NCI-H2227 treated with DMSO at 0.1 percent for 48 hours (cell line): ENCODE measurements at regions not wholly inside any gene's neighbourhood (a gene's known extent, or its start where the extent isn't known, plus 50 kb on each side); places are given as distances from the start of the nearest gene placed in this dataset.
"Not testable (repeated sequence)": the region's sequence is repeated elsewhere in the genome, so short reads cannot be mapped to it uniquely, and the experiment has no call there.

Source experiments
- DNase-seq: peaks from one replicate; lab custom pipeline; 2025; lab: John Stamatoyannopoulos, UW

DNA sequence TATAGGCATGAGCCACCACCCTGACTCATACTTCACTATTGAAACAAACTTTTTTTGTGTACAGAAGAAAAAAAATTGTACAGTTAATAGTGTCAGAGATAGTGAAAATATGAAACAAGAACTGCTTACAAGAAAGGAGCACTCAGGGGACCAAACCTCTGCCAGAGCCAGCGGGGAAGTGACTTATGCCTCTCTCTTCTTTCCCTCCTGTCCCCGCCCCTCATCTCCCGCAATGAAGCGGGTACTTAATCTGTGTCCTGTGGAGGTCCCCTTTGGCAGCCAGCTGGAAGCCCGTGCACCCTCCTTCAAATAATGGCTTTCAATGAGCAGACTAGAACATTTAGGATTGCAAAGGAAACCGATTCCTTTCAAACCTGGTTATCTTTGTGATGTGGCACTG lies 51.5 kb downstream of the PPIAL4A start:
- not testable (repeated sequence) for DNase-seq

DNA sequence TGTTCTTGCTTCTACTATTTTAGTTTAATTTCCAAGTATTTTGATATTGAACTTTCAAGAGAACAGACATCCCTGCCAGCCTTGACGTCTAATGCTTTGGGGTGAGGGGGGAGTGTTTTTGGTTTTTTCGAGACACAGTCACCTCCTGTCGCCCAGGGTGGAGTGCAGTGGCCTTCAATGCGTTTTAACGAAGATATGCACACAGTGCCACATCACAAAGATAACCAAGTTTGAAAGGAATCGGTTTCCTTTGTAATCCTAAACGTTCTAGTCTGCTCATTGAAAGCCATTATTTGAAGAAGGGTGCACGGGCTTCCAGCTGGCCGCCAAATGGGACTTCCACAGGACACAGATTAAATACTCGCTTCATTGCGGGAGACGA lies 52.3 kb downstream of the PPIAL4A start:
- DNase-seq: not testable (repeated sequence)

DNA sequence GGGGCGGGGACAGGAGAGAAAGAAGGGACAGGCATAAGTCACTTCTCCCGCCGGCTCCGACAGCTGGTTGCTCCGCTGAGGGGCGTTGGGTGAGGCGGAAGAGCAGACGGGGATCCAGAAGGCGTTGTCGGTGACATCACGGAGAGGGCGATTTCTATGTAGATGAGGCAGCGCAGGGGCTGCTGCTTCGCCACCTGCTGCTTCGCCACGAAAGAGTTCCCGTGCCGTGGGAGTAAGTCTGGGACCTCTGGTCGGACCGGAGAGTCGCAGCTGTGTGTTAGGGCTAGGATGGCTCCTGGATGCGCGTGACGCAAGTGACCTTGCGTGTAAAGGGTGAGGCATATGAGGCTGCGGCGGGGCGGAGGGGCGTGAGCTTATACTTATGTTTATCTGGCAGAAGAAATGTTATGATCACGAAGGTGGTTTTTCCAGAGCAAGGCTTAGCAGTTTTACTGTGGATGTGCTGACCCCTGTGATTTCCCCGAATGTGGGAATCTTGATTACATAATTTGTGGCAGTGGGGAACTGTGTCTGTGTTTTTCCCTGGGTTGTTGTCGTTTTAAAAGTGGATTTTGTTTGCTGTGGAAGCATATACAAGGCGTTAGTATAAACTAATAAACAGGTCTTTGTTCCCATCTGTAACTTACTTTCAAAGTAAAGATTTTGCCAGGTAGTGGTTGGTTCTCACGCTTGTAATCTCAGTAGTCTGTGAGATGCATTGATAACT lies 52.8 kb downstream of the PPIAL4A start:
- peak; percentile 80 for DNase-seq

DNA sequence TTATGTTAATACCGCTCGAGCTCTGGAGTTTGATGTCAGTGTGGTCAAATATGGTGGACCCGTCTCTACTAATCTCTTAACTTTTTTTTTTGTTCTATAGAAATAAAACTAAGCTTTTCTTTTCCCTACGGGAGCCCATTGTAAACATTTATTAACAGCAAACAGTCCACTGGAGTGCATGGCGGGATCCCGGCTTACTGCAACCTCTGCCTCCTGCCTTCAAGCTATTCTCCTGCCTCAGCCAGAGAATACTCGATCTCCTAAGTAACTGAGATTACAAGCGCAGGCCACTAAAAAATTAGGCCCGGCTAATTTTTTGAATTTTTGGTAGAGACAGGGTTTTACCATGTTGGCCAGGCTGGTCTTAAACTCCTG lies 53.4 kb downstream of the PPIAL4A start:
- not testable (repeated sequence) for DNase-seq

DNA sequence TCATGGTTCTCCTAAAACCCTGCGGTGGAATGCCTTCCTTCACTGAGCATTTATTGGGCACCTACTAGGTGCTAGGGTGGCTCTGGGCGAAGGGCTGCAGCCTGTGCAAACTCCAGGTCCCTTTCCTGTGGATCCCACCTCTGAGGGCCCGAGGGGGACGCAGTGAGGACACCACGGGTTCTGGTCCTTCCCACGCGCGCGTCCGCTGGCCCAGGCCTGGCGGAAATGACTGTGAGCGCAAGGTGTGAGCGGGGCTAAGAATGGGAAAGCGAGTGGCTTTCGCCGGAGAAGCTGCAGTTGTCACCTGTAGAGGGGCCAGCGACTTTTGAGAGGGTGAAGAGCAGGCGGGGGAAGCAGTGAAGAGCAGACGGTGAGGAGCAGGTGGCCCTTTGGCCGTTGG lies 55.1 kb downstream of the PPIAL4A start:
- DNase-seq: not testable (repeated sequence)

DNA sequence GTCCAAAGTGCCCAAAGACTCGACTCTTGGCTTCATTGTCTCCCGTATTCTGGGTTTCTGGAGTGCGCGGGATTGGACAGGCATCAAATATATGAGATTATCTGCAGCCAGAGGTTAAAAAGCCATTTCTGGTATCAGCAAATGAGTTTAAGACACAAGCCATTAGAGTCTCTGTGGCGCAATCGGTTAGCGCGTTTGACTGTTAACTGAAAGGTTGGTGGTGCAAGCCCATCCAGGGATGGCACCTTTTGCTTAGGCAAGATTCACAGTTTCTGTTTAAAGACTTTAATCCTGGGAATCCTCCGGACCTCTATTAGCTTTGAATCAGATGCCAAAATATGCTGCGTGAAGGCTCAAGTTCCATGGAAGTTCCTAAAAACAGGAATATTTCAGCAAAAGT lies 55.6 kb downstream of the PPIAL4A start:
- not testable (repeated sequence) for DNase-seq

DNA sequence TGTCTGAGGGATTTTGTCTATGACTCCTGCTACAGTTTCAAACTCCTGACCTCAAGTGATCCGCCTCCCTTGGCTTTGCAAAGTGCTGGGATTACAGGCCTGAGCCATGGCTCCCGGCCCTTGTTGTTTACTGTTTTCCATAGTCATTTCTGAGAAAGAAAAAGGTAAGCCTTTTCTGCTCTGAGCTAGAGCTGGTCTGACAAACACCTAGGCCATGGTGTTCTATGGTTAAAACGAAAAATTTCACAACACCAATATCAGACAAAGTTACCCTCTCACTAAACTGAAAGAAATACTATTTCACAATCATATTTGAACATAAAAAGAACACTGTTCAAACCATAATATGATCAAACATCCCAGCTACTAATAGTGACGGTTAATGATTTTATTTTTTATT lies 57.5 kb downstream of the PPIAL4A start:
- DNase-seq: not testable (repeated sequence)

DNA sequence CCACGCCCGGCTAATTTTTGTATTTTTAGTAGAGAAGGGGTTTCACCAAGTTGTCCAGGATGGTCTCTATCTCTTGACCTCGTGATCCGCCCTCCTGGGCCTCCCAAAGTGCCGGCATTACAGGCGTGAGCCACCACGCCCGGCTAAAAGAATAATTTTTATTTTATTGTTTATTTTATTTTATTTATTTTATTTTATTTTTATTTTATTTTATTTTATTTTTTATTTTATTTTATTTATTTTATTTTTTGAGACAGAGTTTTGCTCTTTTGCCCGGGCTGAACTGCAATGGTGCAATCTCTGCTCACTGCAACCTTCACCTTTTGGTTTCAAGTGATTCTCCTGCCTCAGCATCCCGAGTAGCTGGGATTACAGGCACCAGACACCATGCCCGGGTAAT lies 60.2 kb downstream of the PPIAL4A start:
- DNase-seq: not testable (repeated sequence)

DNA sequence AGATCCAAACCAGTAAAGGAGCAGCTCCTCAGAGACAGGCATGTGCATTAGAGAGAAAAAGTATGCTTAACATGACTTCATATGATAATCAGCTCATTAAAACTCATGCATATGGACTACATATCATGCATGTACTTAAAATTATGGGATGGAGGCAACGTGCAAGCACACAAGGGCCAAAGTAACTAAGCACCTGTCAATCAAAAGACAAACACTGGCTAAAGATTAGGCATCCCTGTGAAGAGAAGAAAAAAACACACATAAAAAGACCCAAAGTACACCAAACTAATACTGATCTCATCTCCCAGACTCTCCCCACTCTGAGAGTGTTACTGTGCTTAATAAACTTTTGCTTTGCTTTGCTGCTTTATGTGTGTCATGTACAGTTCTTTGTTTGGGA lies 61.1 kb downstream of the PPIAL4A start:
- not testable (repeated sequence) for DNase-seq

DNA sequence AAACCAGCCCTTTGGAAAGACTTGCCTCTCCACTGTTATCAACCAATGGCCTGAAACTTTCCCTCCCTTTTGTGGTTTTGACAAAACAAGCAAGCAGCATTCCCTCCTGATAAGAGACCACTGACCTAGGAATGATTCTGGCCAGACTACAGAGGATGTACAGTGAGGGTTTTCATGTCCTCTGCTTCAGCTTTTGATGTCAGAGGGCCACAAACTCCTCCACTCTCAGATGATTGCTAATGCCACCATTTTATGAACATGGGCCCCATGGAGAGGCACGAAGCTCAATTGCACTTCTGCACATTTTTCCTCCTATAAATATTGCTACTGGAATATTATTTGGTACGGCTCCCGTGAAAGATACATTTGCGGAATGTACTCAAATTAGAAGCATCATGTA lies 61.5 kb downstream of the PPIAL4A start:
- DNase-seq: not testable (repeated sequence)

DNA sequence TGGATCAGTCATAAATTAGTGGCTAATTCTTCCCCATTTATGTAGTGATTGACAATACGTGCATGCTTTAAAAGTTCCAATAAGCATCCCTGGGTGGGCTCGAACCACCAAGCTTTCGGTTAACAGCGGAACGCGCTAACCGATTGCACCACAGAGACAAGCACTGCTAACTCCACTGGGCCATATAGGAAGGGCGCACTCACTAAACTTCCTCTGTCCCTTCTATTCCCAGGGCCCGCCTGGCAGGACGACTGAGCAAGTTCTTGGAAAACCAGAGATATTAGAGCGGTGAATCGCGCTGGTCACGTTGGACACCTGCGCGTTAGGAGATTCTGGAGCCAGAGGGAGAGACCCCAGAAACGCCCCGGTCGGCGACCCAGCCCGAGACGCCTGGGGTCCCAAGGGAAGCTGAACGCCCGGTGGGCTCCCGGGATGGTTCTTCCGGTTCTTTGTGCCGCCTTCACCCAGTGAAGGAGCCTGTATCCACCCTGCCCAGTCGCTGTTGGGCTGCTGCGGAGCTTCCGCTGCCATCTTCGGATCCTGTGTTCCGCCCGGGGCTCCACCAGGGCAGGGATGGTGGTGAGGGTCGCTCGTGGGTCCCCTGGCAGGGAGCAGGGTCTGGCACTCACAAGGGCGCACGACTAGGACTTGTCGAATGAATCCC lies 62.8 kb downstream of the PPIAL4A start:
- DNase-seq: not testable (repeated sequence)

DNA sequence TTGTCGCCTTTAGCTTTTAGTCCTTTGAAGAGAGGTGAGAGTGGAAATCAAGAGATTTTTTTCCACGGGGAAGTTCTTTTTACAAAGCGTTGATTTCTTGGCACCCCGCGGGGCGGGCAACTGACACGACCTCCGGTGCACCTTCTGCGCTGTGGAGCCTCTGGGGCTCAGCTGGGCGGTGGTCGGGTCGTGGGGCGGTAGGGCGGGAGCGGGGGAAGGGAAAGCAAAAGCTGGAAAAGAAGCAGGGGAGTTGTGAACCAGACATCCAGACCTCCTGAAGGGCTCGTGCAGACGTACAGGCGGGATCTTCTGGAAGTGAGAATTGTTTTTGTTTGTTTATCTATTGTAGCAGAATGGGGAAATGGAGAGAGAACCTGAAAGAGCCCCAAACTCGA lies 63.3 kb downstream of the PPIAL4A start:
- DNase-seq: not testable (repeated sequence)

DNA sequence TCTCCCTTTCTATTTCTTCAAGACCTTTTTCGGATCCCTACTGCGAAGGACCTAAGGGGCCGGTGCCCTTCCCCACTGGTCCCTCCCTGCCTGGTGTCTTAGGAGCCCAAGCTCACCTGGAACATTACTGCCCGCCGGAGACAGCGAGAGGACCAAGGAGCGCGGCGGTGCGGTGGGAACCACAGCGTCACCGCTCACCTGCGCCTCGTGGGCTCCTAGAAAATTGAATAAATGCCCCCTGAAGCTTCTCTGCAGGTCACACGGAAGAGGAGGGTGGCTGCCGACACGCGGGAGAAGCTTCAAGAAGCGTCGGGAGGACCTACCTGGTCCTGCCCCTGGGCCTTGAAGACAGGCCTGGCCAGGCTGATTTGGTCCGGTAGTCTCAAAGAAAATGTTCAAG lies 65.2 kb downstream of the PPIAL4A start:
- no peak for DNase-seq

DNA sequence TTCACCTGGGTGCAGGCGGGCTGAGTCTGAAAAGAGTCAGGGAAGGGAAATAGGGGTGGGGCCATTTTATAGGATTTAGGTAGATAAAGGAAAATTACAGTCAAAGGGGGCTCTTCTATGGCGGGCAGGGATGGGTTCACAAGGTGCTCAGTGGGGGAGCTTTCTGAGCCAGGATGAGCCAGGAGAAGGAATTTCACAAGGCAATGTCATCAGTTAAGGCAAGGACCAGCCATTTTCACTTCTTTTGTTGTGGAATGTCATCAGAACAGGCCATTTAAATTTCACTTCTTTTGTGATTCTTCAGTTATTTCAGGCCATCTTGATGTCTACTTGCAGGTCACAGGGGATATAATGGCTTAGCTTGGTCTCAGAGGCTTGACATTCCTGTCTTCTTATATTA lies 66.4 kb downstream of the PPIAL4A start:
- not testable (repeated sequence) for DNase-seq

DNA sequence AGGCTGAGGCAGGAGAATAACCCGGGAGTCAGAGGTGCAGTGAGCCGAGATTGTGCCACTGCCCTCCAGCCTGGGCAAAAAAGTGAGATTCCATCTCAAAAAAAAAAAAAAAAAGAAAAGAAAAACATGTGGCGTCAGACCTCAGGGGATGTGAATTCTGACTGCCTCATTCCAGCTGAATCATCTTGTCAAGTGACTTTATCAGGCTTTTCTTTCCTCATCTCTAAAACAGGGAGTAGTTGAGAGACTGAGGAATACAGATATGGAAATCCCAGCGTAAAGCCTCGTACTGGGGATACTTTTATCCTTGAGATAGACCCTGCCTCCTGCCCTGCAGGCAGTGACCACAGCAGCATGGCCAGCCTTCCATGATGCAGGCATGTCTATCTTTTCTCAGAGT lies 76.4 kb downstream of the PPIAL4A start:
- DNase-seq: not testable (repeated sequence)

DNA sequence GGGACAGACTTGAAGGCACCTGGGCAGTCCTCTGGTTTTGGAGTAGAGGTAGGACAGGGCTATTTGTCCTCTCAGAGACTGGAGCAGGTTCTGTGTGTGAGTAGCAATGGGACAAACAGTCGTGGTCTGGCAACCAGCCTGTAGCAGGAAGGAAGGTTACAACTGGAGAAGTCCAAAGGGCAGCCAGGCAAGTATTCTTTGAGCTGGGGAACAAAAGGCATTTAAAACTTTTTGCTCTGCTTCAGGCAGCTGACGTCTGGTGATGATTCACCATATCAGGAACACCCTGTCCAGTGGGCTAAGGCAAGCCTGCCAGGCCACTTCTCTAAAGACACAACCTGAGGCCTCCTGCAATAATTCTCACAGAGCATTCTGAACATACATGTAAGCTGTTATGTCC lies 83.3 kb downstream of the PPIAL4A start:
- not testable (repeated sequence) for DNase-seq

DNA sequence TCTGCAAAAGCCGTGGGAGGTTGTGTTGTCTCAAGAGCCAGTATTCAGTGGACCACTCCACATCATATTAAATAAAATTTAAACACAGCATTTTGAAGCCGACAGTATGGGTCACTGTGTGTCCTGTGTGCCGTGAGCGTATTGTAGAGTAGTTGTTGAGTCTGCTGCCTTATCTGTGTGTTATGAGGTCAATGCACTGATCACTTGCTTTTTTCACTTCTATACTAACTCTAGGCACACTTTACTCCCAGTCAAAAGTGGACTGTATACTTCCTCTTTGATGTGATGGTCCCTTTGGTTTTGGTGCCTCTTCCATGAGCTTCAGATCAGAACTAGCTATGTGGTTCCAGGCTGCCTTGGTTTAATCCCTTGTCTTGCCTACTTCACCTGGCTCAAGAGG lies 84.3 kb downstream of the PPIAL4A start:
- not testable (repeated sequence) for DNase-seq

DNA sequence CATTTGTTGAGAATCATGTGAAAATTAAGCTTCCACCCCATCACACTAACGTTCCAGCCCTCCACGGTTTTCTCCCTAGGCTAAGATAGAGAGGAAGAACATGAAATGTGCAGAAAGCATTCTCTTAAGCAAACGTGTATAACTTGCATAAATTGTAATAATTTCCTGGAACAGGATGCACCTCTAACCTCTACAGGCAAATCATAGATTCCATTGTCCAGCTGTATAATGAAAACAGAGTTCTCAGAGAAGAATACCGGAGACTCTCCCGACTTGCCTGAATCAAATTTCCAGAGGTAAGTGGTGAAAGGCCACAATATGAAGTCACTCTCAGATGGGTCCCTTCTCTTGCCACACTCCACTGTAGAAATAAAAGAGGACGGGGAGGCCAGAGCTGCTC lies 87.7 kb downstream of the PPIAL4A start:
- DNase-seq: not testable (repeated sequence)

DNA sequence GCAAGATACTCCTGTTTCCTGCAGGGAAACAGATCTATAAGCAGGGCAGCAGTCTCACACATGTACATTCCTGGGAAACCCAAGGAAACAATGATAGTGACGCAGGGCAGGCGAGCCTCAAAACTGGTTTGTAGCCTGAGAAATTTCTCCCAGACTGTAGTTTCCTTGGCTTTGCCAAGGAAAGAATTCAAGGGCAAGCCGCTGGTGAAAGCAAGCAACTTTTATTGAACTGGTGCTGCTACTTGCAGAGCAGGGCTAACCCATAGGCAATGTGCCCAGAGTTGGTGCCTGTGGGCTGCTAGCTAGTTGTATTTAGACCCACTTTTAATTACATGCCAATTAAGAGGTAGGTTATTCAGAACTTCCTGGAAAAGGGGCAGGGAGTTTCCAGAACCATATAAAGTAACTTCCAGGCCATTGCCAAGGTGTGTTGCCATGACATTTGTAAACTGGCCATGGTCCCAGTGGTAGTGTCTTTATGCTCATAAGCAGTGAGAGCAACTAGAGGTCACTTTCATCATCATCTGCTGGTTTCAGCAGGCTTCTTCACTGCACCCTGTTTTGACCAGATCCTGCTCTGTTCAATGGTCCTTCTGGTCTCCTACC lies 92.0 kb downstream of the PPIAL4A start:
- DNase-seq: not testable (repeated sequence)

DNA sequence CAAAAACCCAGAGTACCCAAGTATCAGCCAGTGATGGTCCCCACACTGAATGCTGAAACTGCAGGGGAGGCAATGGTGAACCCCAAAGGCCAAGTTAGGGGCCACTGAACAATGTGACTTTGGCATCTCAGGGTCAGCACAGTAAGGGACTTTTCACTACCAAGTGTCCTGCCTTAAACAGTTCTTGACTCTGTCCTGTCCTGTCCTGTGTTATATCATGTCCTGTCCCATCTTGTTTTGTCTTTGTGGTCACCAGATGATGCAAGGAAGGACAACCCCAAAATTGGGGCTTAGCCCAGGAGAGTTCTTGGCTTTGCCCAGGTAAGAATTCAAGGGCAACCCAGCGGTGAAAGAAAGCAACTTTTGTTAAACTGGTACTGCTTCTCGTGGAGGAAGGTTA lies 105.0 kb downstream of the PPIAL4A start:
- DNase-seq: not testable (repeated sequence)

DNA sequence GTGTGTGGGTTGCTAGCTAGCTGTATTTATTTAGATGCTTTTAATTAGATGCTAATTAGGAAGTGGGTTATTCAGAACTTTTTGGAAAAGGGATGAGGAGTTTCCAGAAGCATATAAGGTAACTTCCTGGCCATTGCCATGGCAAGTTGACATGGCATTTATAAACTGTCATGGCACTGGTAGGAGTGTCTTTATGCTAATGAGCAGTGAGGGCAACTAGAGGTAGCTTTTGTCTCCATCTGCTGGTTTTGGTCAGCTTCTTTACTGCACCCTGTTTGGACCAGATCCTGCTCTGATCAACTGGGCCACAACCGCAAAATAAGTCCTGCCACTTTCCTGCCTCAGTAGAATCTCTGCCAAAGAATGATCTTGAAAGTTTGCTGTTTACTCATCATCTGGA lies 105.5 kb downstream of the PPIAL4A start:
- not testable (repeated sequence) for DNase-seq

DNA sequence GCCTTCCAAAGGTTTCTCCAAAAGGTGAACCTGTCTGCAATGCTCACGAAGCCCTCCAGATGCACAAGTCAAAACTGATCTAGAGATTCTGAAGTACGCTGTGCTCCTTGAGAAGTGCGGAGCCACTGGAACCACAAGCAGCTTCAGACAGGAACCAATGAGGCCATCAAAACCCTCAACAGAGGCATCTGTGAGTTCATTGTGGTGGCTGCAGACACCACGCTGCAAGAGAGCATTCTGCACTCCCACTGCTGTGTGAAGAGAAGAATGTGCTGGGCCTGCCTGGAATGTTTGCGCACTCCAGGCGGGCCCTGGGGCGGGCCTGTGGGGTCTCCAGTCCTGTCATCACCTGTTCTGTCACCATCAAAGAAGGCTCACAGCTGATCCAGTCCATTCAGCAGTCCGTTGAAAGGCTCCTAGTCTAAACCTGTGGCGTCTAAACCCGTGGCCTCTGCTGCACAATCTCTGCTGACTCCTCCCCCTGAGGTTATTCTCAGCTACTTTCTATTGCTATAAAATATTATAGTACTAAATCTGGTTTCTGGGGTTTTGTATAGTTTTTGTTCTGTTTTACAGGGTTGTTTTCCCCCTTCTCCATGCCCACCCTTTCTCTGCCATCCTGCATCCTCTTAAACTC lies 111.6 kb downstream of the PPIAL4A start:
- DNase-seq: not testable (repeated sequence)

DNA sequence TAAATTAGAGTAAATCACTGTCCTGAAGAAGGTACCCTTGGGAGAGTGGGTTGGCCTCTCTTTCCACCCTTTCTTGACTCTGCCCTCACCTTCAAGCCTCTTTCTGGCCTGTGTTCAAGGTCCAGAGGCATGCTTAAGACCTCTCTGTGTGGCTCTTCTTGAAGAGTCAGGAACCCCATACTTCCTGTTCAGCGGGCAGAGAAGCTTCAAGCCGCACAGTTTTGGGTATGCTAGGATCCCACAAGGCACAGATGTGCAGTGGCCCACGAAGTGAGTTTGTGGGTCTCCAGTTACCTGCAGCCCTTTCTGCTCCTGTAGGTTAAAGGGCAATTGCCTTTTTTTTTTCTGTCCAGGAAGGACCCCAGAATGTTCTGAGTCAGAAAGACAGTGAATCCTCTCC lies 113.7 kb downstream of the PPIAL4A start:
- DNase-seq: not testable (repeated sequence)
